SU-DHL-6 (cell line): ENCODE measurements at regions not wholly inside any gene's neighbourhood (a gene's known extent, or its start where the extent isn't known, plus 50 kb on each side); places are given as distances from the start of the nearest gene placed in this dataset.

Source experiments
- H2AFZ ChIP-seq: fragments of 200-600 bp; sonication (generic); 2 replicates; pipeline ENCODE4 v1.6.1; 2014; ENCODE audit warnings: low read depth, mild to moderate bottlenecking, moderate library complexity, mixed read lengths, antibody characterized with exemption, low read length; ENCODE audit not compliant: severe bottlenecking
- H3F3A ChIP-seq: fragments of 200-600 bp; shearing (Covaris generic); 2 replicates; pipeline ENCODE4 v1.6.0; 2016; ENCODE audit warnings: antibody characterized with exemption, mild to moderate bottlenecking; ENCODE audit not compliant: insufficient read depth
- H3K27ac ChIP-seq: fragments of 200-600 bp; sonication (generic); 2 replicates; pipeline ENCODE4 v1.5.1; 2016; ENCODE audit warnings: low read depth, mild to moderate bottlenecking, low read length, moderate library complexity, mixed read lengths
- H3K27me3 ChIP-seq: fragments of 200-600 bp; sonication (generic), shearing (Covaris generic); 2 replicates; pipeline ENCODE4 v1.6.0; 2014; ENCODE audit warnings: mild to moderate bottlenecking, low read length
- H3K36me3 ChIP-seq: fragments of 200-600 bp; sonication (generic); 2 replicates; pipeline ENCODE4 v1.6.1; 2014; ENCODE audit warnings: mild to moderate bottlenecking, low read length, mixed read lengths
- H3K4me2 ChIP-seq: fragments of 300-600, 200-600 bp; shearing (Covaris generic), sonication (generic); 2 replicates; pipeline ENCODE4 v1.6.0; 2014; ENCODE audit warnings: low read length, low read depth, mild to moderate bottlenecking; ENCODE audit not compliant: poor library complexity, severe bottlenecking
- H3K4me3 ChIP-seq: fragments of 200-600 bp; sonication (generic); 2 replicates; pipeline ENCODE4 v1.5.1; 2014; ENCODE audit warnings: antibody characterized with exemption, low read length, mild to moderate bottlenecking, mixed read lengths; ENCODE audit not compliant: insufficient read depth, poor library complexity, severe bottlenecking
- H3K79me2 ChIP-seq: fragments of 200-600 bp; sonication (generic); 2 replicates; pipeline ENCODE4 v1.6.1; 2014; ENCODE audit warnings: mild to moderate bottlenecking, low read length, moderate library complexity; ENCODE audit not compliant: insufficient read depth
- H3K9ac ChIP-seq: fragments of 200-600 bp; sonication (generic); 2 replicates; pipeline ENCODE4 v1.7.0; 2014; ENCODE audit warnings: mild to moderate bottlenecking, low read length
- H3K9me2 ChIP-seq: fragments of 200-600 bp; sonication (generic); replicated peaks from 2 replicates; pipeline ENCODE4 v1.6.1; 2014; ENCODE audit warnings: low read length; ENCODE audit not compliant: insufficient read depth
- H3K9me3 ChIP-seq: fragments of 200-600 bp; sonication (generic); 2 replicates; pipeline ENCODE4 v1.6.1; 2014; ENCODE audit warnings: low read length, mixed read lengths; ENCODE audit not compliant: insufficient read depth
- H4K20me1 ChIP-seq: fragments of 200-600 bp; sonication (generic); 2 replicates; pipeline ENCODE4 v1.6.1; 2014; ENCODE audit warnings: low read depth, mild to moderate bottlenecking, antibody characterized with exemption, low read length, moderate library complexity, mixed read lengths
- EZH2phosphoT487 ChIP-seq: fragments of 200-600 bp; sonication (generic), shearing (Covaris generic); conservative IDR thresholded peaks from 2 replicates; pipeline ENCODE4 v1.6.1; 2018; ENCODE audit warnings: mild to moderate bottlenecking, antibody characterized with exemption, low read length, moderate library complexity, mixed read lengths
- TF ChIP-seq, protein P1 (sequence below): fragments of 200-600 bp; sonication (generic); IDR thresholded peaks from one replicate; pipeline ENCODE4 v1.5.1; 2017; ENCODE audit warnings: antibody characterized with exemption, mild to moderate bottlenecking, low read length, moderate library complexity; ENCODE audit not compliant: insufficient read depth, poor library complexity, severe bottlenecking

DNA sequence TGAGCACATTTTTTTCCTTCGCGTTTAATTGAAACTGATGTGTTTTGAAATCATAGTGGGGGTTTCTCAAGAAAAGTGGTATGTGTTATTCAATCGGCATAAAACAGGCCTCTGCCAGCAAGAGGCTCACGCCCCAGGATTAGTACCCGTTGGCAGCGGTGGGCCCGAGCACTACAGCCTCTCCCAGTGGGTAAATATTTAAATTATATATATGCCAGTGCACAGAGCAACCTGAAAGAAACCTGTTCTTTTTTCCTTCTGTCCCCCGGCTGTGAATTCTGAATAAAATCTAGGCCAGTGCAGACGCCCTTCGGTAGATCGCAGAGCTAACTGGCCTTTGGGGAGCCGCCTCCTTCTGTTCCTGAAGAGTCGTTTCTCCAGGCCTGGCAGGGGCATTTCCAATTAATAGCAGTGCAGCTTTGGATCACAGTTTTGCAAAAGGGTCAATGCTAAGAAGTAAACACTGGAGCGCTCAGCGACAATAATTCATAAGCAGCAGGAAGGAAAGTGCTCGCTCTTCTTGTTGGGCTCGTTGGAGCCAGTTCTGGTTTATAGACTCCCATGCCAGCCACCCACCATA lies 202.8 kb upstream of the SALL3 start:
- Histone ChIP-seq H3F3A (no peaks in the 10 kb centered on the region), H3K9me2 (no peaks in the 10 kb centered on the region), H3K9ac (no peak overlapping the region), H2AFZ (no peak overlapping the region), H4K20me1 (no peaks in the 10 kb centered on the region), H3K4me2 (no peak overlapping the region), H3K4me3 (no peak overlapping the region), H3K79me2 (no peaks in the 10 kb centered on the region), H3K27me3 (no peaks in the 10 kb centered on the region), H3K27ac (no peak overlapping the region), H3K9me3 (no peaks in the 10 kb centered on the region), H3K36me3 (no peaks in the 10 kb centered on the region)
- no peak for TF ChIP-seq EZH2phosphoT487
- TF ChIP-seq, protein P1, sequence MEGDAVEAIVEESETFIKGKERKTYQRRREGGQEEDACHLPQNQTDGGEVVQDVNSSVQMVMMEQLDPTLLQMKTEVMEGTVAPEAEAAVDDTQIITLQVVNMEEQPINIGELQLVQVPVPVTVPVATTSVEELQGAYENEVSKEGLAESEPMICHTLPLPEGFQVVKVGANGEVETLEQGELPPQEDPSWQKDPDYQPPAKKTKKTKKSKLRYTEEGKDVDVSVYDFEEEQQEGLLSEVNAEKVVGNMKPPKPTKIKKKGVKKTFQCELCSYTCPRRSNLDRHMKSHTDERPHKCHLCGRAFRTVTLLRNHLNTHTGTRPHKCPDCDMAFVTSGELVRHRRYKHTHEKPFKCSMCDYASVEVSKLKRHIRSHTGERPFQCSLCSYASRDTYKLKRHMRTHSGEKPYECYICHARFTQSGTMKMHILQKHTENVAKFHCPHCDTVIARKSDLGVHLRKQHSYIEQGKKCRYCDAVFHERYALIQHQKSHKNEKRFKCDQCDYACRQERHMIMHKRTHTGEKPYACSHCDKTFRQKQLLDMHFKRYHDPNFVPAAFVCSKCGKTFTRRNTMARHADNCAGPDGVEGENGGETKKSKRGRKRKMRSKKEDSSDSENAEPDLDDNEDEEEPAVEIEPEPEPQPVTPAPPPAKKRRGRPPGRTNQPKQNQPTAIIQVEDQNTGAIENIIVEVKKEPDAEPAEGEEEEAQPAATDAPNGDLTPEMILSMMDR = no peak

DNA sequence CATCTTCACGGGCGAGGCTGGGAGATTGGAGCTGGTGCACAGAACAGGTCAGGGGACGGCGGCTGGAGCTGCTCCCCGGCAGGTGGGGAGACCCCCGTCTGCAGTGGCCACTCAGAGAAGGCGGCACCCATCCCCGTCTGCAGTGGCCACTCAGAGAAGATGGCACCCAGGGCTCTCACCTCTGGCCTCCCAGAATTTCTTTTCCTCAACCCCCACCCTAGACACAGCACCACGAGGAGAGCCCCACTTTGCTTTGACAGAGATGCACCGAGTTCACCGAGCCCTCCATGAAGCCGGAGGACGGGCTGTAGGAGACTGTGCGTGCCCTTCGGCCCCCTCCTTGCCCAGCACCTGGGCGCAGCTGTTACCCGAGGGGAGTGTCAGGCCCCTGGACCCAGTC lies 201.6 kb upstream of the SALL3 start:
- no peaks in the 10 kb centered on the region for H3F3A ChIP-seq
- H3K4me2 ChIP-seq = no peak overlapping the region
- no peaks in the 10 kb centered on the region for H3K79me2 ChIP-seq
- H3K9me3 ChIP-seq = no peaks in the 10 kb centered on the region
- H3K36me3 ChIP-seq = no peaks in the 10 kb centered on the region
- TF ChIP-seq, protein P1 = no peak
- TF ChIP-seq EZH2phosphoT487 = no peak
- no peak overlapping the region for H2AFZ ChIP-seq
- no peaks in the 10 kb centered on the region for H3K9me2 ChIP-seq
- no peaks in the 10 kb centered on the region for H3K27me3 ChIP-seq
- no peak overlapping the region for H3K27ac ChIP-seq
- H4K20me1 ChIP-seq = no peaks in the 10 kb centered on the region
- H3K9ac ChIP-seq = no peak overlapping the region
- H3K4me3 ChIP-seq = no peak overlapping the region

DNA sequence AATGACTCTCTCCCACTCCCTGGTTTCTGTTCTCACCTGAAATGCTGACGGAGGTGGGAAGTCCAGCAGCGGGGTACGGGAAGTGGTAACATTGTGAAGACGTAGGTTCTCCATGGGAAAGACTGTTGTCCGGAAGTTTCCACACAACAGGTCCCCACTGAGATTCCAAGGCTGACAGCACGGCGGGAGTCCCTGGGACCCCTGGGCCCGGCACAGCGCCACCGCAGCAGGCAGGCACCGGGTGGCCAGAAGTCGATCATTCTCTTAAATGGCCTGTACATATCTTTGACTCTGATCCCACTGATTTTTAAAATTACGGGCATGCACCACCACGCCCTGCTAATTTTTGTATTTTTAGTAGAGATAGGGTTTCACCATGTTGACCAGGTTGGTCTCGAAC lies 201.0 kb upstream of the SALL3 start:
- no peak for TF ChIP-seq EZH2phosphoT487
- TF ChIP-seq, protein P1 = no peak

More for the DNA sequence above, 201.0 kb upstream of the SALL3 start:
- Histone ChIP-seq H3K36me3 (no peaks in the 10 kb centered on the region), H3K27me3 (no peaks in the 10 kb centered on the region), H4K20me1 (no peaks in the 10 kb centered on the region), H2AFZ (no peak overlapping the region), H3K9ac (no peak overlapping the region), H3K9me3 (no peaks in the 10 kb centered on the region), H3K79me2 (no peaks in the 10 kb centered on the region), H3K4me3 (no peak overlapping the region), H3K27ac (no peak overlapping the region), H3K9me2 (no peaks in the 10 kb centered on the region), H3F3A (no peaks in the 10 kb centered on the region), H3K4me2 (no peak overlapping the region)
